ENCODE measurements at regions not wholly inside any gene's neighbourhood (a gene's known extent, or its start where the extent isn't known, plus 50 kb on each side); places are given as distances from the start of the nearest gene placed in this dataset.

DNA sequence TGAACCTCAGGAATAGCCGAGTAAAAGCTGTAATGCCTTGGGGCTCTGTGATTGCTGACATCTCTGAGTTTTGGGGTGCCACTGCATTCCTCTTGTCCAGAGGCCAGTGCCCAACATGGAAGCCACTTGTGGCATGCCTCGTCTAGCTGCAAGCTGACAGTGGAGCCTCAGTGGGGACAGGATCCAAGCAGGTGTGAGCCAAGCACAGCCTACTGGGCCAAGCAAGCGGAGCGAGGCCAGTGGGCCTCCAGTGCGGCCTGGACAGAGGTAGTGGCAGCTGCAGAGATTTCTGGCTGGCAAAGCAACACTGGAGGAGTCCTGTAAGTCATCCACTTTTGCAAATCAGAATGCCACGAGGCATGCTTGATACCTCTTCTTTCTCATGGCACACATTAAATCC, 1038.2 kb upstream of the CNTN5 start:
- 76% methylated on average over 6 of the region's 6 CpGs for WGBS
- TF ChIP-seq JUND (IDR thresholded peaks at IDR 0.05) (no peak), HNF4G (IDR thresholded peaks at IDR 0.05) (no peak), FOXA1 (IDR thresholded peaks at IDR 0.05) (no peak), NR2F2 (IDR thresholded peaks at IDR 0.05) (no peak), YY1 (IDR thresholded peaks at IDR 0.05) (no peak), GABPA (IDR thresholded peaks at IDR 0.05 in 1 of 2, conservative IDR thresholded peaks at IDR 0.05 in 1 of 2) (no peak), HNF4A (conservative IDR thresholded peaks at IDR 0.05) (no peak)
- TF ChIP-seq, protein P1, sequence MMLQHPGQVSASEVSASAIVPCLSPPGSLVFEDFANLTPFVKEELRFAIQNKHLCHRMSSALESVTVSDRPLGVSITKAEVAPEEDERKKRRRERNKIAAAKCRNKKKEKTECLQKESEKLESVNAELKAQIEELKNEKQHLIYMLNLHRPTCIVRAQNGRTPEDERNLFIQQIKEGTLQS (IDR thresholded peaks at IDR 0.05): no peak
- TF ChIP-seq, protein P2, sequence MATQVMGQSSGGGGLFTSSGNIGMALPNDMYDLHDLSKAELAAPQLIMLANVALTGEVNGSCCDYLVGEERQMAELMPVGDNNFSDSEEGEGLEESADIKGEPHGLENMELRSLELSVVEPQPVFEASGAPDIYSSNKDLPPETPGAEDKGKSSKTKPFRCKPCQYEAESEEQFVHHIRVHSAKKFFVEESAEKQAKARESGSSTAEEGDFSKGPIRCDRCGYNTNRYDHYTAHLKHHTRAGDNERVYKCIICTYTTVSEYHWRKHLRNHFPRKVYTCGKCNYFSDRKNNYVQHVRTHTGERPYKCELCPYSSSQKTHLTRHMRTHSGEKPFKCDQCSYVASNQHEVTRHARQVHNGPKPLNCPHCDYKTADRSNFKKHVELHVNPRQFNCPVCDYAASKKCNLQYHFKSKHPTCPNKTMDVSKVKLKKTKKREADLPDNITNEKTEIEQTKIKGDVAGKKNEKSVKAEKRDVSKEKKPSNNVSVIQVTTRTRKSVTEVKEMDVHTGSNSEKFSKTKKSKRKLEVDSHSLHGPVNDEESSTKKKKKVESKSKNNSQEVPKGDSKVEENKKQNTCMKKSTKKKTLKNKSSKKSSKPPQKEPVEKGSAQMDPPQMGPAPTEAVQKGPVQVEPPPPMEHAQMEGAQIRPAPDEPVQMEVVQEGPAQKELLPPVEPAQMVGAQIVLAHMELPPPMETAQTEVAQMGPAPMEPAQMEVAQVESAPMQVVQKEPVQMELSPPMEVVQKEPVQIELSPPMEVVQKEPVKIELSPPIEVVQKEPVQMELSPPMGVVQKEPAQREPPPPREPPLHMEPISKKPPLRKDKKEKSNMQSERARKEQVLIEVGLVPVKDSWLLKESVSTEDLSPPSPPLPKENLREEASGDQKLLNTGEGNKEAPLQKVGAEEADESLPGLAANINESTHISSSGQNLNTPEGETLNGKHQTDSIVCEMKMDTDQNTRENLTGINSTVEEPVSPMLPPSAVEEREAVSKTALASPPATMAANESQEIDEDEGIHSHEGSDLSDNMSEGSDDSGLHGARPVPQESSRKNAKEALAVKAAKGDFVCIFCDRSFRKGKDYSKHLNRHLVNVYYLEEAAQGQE (IDR thresholded peaks at IDR 0.05): no peak
- TF ChIP-seq, protein P3, sequence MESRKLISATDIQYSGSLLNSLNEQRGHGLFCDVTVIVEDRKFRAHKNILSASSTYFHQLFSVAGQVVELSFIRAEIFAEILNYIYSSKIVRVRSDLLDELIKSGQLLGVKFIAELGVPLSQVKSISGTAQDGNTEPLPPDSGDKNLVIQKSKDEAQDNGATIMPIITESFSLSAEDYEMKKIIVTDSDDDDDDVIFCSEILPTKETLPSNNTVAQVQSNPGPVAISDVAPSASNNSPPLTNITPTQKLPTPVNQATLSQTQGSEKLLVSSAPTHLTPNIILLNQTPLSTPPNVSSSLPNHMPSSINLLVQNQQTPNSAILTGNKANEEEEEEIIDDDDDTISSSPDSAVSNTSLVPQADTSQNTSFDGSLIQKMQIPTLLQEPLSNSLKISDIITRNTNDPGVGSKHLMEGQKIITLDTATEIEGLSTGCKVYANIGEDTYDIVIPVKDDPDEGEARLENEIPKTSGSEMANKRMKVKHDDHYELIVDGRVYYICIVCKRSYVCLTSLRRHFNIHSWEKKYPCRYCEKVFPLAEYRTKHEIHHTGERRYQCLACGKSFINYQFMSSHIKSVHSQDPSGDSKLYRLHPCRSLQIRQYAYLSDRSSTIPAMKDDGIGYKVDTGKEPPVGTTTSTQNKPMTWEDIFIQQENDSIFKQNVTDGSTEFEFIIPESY (IDR thresholded peaks at IDR 0.05): no peak
- TF ChIP-seq, protein P4, sequence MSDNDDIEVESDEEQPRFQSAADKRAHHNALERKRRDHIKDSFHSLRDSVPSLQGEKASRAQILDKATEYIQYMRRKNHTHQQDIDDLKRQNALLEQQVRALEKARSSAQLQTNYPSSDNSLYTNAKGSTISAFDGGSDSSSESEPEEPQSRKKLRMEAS (IDR thresholded peaks at IDR 0.05): no peak

DNA sequence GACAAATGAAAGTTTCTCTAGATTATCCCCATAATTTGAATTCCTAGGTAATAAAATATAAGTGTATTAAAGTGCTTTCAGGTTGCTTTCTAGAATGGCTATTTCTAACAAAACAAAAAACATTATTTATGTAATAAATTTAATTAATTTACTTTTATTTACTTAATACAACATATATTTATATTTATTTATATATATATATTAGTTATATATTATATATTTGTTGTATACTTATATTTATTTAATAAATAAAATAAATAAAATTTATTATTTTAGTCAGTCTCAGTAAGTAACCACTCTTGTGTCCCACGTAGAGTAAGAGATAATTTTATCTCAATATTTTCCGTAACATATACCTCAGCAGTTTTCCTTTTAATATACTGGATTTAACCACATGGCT, 1031.6 kb upstream of the CNTN5 start:
- H3K36me3 ChIP-seq (ENCODE audit: control insufficient read depth in 4 of 4, insufficient read depth in 3 of 4, low read depth in 1 of 4, low read length in 3 of 4): no peaks in the 10 kb centered on the region
- 86% methylated on average over 2 of the region's 2 CpGs for WGBS
- no peaks in the 10 kb centered on the region for H3K9me3 ChIP-seq (ENCODE audit: control insufficient read depth in 4 of 4, low read length in 3 of 4)
- no peaks in the 10 kb centered on the region for H3K27me3 ChIP-seq (ENCODE audit: control insufficient read depth in 4 of 4, insufficient read depth in 4 of 4, low read length in 3 of 4)
- TF ChIP-seq, protein P3 (IDR thresholded peaks at IDR 0.05): no peak
- TF ChIP-seq HNF4A (conservative IDR thresholded peaks at IDR 0.05): no peak
- no peak for TF ChIP-seq EGR1 (IDR thresholded peaks at IDR 0.05; ENCODE audit: low read depth in 2 of 2)
- no peak for TF ChIP-seq FOXA2 (IDR thresholded peaks at IDR 0.05)
- no peak for TF ChIP-seq RAD21 (IDR thresholded peaks at IDR 0.05)
- TF ChIP-seq FOXA1 (IDR thresholded peaks at IDR 0.05): no peak
- TF ChIP-seq GABPA (IDR thresholded peaks at IDR 0.05 in 1 of 2, conservative IDR thresholded peaks at IDR 0.05 in 1 of 2): no peak
- TF ChIP-seq, protein P1 (IDR thresholded peaks at IDR 0.05): no peak
- TF ChIP-seq TAF1 (conservative IDR thresholded peaks at IDR 0.05): no peak
- no peak for TF ChIP-seq NR2F2 (IDR thresholded peaks at IDR 0.05)
- TF ChIP-seq, protein P5, sequence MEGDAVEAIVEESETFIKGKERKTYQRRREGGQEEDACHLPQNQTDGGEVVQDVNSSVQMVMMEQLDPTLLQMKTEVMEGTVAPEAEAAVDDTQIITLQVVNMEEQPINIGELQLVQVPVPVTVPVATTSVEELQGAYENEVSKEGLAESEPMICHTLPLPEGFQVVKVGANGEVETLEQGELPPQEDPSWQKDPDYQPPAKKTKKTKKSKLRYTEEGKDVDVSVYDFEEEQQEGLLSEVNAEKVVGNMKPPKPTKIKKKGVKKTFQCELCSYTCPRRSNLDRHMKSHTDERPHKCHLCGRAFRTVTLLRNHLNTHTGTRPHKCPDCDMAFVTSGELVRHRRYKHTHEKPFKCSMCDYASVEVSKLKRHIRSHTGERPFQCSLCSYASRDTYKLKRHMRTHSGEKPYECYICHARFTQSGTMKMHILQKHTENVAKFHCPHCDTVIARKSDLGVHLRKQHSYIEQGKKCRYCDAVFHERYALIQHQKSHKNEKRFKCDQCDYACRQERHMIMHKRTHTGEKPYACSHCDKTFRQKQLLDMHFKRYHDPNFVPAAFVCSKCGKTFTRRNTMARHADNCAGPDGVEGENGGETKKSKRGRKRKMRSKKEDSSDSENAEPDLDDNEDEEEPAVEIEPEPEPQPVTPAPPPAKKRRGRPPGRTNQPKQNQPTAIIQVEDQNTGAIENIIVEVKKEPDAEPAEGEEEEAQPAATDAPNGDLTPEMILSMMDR (IDR thresholded peaks at IDR 0.05; ENCODE audit: low read depth, low read length, missing input control): no peak
- no peak for TF ChIP-seq SP1 (IDR thresholded peaks at IDR 0.05)
- TF ChIP-seq HNF4G (IDR thresholded peaks at IDR 0.05): no peak
- no peak for TF ChIP-seq RXRA (IDR thresholded peaks at IDR 0.05)
- TF ChIP-seq JUND (IDR thresholded peaks at IDR 0.05): no peak
- TF ChIP-seq, protein P2 (IDR thresholded peaks at IDR 0.05): no peak
- DNase-seq (ENCODE audit: low spot score): no peak
- H3K27ac ChIP-seq (ENCODE audit: low read depth in 1 of 2, low read length in 2 of 2): no peak overlapping the region
- H3K4me1 ChIP-seq (ENCODE audit: control insufficient read depth in 4 of 4, insufficient read depth in 4 of 4, low read length in 3 of 4): no peaks in the 10 kb centered on the region
- H3K9ac ChIP-seq (ENCODE audit: low read depth in 1 of 2, low read length in 2 of 2): no peak overlapping the region
- no peak overlapping the region for H3K4me3 ChIP-seq (ENCODE audit: low read depth in 1 of 3, low read length in 3 of 3)

More for the DNA sequence above, 1038.2 kb upstream of the CNTN5 start:
- no peak for DNase-seq (ENCODE audit: low spot score)
- H3K27me3 ChIP-seq (ENCODE audit: control insufficient read depth in 4 of 4, insufficient read depth in 4 of 4, low read length in 3 of 4): no peaks in the 10 kb centered on the region
- no peak overlapping the region for H3K9ac ChIP-seq (ENCODE audit: low read depth in 1 of 2, low read length in 2 of 2)
- H3K4me3 ChIP-seq (ENCODE audit: low read depth in 1 of 3, low read length in 3 of 3): no peak overlapping the region
- no peaks in the 10 kb centered on the region for H3K4me1 ChIP-seq (ENCODE audit: control insufficient read depth in 4 of 4, insufficient read depth in 4 of 4, low read length in 3 of 4)
- no peaks in the 10 kb centered on the region for H3K36me3 ChIP-seq (ENCODE audit: control insufficient read depth in 4 of 4, insufficient read depth in 3 of 4, low read depth in 1 of 4, low read length in 3 of 4)
- H3K9me3 ChIP-seq (ENCODE audit: control insufficient read depth in 4 of 4, low read length in 3 of 4): peaks cover 0 to 5% (median 0%) of the 10 kb centered on the region in 4 donors
- no peak overlapping the region for H3K27ac ChIP-seq (ENCODE audit: low read depth in 1 of 2, low read length in 2 of 2)
